A673 (cell line): ENCODE measurements at regions not wholly inside any gene's neighbourhood (a gene's known extent, or its start where the extent isn't known, plus 50 kb on each side); places are given as distances from the start of the nearest gene placed in this dataset.
"Not testable (repeated sequence)": the region's sequence is repeated elsewhere in the genome, so short reads cannot be mapped to it uniquely, and the experiment has no call there.

Experiments used
- BruUV-seq: library from RNA; stranded (reverse); fragments of 400-500 nt; replicated peaks from 2 replicates; lab custom pipeline; 2021; lab: Mats Ljungman, UMichigan
- CTCF ChIA-PET: fragments of 300-600 bp; sonication (Branson Sonifier 250); formaldehyde crosslinking; loops from one replicate; lab custom pipeline; 2022; ENCODE audit warnings: antibody characterized with exemption; lab: Charles Lee
- POLR2A ChIA-PET: fragments of 300-600 bp; sonication (Branson Sonifier 250); formaldehyde crosslinking; loops from one replicate; lab custom pipeline; 2022; ENCODE audit warnings: antibody characterized with exemption; ENCODE audit not compliant: low non-redundant PET; lab: Charles Lee
- DNase-seq: peaks from one replicate; pipeline ENCODE4 v3.0.0-alpha.2; 2015; ENCODE audit warnings: low spot score
- H3K27ac ChIP-seq: fragments of 200-600 bp; sonication (generic); 2 replicates; pipeline ENCODE4 v1.5.1; 2016; ENCODE audit warnings: mixed run types, low read depth, mild to moderate bottlenecking, mixed read lengths, antibody characterized with exemption, low read length; ENCODE audit not compliant: poor library complexity, severe bottlenecking
- H3K27me3 ChIP-seq: fragments of 200-600 bp; sonication (generic); replicated peaks from 2 replicates; pipeline ENCODE4 v1.6.1; 2017; ENCODE audit warnings: mixed run types, low read depth, mild to moderate bottlenecking, mixed read lengths, antibody characterized with exemption, low read length; ENCODE audit not compliant: insufficient read depth, poor library complexity
- H3K36me3 ChIP-seq: fragments of 200-600 bp; sonication (generic); 2 replicates; pipeline ENCODE4 v1.6.1; 2016; ENCODE audit warnings: mixed run types, mild to moderate bottlenecking, mixed read lengths, antibody characterized with exemption, low read length; ENCODE audit not compliant: insufficient read depth, poor library complexity, severe bottlenecking
- H3K4me1 ChIP-seq: fragments of 200-600 bp; sonication (generic); 2 replicates; pipeline ENCODE4 v1.6.1; 2017; ENCODE audit warnings: mixed run types, mild to moderate bottlenecking, mixed read lengths, antibody characterized with exemption, low read length; ENCODE audit not compliant: insufficient read depth, poor library complexity, severe bottlenecking
- H3K4me3 ChIP-seq: fragments of 200-600 bp; sonication (generic); 2 replicates; pipeline ENCODE4 v1.5.1; 2016; ENCODE audit warnings: low read depth, mixed run types, mild to moderate bottlenecking, mixed read lengths, low read length; ENCODE audit not compliant: poor library complexity, severe bottlenecking
- H3K9me3 ChIP-seq: fragments of 200-600 bp; sonication (generic); 2 replicates; pipeline ENCODE4 v1.6.1; 2016; ENCODE audit warnings: mixed run types, low read depth, mild to moderate bottlenecking, mixed read lengths, antibody characterized with exemption, low read length; ENCODE audit not compliant: poor library complexity, severe bottlenecking
- CTCF ChIP-seq: fragments of 300-800, 200-600 bp; sonication (generic); conservative IDR thresholded peaks from 2 replicates; pipeline ENCODE4 v1.5.1; 2017; ENCODE audit warnings: low read depth, mild to moderate bottlenecking, antibody characterized with exemption, low read length, moderate library complexity, mixed read lengths
- EZH2 ChIP-seq: fragments of 200-600 bp; sonication (generic); IDR thresholded peaks from 2 replicates; pipeline ENCODE4 v1.6.1; 2017; ENCODE audit warnings: borderline replicate concordance, low read depth, mild to moderate bottlenecking, mixed read lengths, antibody characterized with exemption, low read length; ENCODE audit not compliant: poor library complexity, severe bottlenecking
- intact Hi-C: fragments of 100-400 bp; cut with micrococcal nuclease; formaldehyde crosslinking; loops from one replicate; pipeline ENCODE4 v1.10.0; 2022; ENCODE audit not compliant: unreplicated experiment

- CTCF ChIA-PET = no interaction called here
- no TSS peak for BruUV-seq
- no peak for TF ChIP-seq EZH2
- TF ChIP-seq CTCF = no peak
These were observed 408.3 kb upstream of the MGMT start for GRCh38 chr10:129058664-129059155.

GRCh38 chr10:129059977-129060376 is 407.1 kb upstream of the MGMT start:
- TF ChIP-seq CTCF (no peak), EZH2 (no peak)
- Histone ChIP-seq H3K9me3 (no peaks in the 10 kb centered on the region), H3K27ac (no peak overlapping the region), H3K36me3 (no peaks in the 10 kb centered on the region), H3K4me1 (no peaks in the 10 kb centered on the region), H3K27me3 (no peaks in the 10 kb centered on the region), H3K4me3 (no peak overlapping the region)
- CTCF ChIA-PET = no interaction called here
- POLR2A ChIA-PET = no interaction called here
- no TSS peak for BruUV-seq
- intact Hi-C loops = no loop called here
- DNase-seq = no peak

More at GRCh38 chr10:129058664-129059155, 408.3 kb upstream of the MGMT start:
- H3K4me3 ChIP-seq = no peak overlapping the region
- H3K4me1 ChIP-seq = no peaks in the 10 kb centered on the region
- intact Hi-C loops = no loop called here
- H3K27me3 ChIP-seq = no peaks in the 10 kb centered on the region
- POLR2A ChIA-PET = no interaction called here
- H3K27ac ChIP-seq = no peak overlapping the region
- no peaks in the 10 kb centered on the region for H3K36me3 ChIP-seq
- no peak for DNase-seq
- H3K9me3 ChIP-seq = no peaks in the 10 kb centered on the region

- intact Hi-C loops = no loop called here
- POLR2A ChIA-PET = no interaction called here
- CTCF ChIA-PET = no interaction called here
- TF ChIP-seq EZH2 = no peak
- Histone ChIP-seq H3K4me3 (no peak overlapping the region), H3K36me3 (no peaks in the 10 kb centered on the region), H3K4me1 (no peaks in the 10 kb centered on the region), H3K27me3 (no peaks in the 10 kb centered on the region), H3K9me3 (no peaks in the 10 kb centered on the region), H3K27ac (no peak overlapping the region)
- no peak for DNase-seq
- BruUV-seq = no TSS peak
These were observed 403.8 kb upstream of the MGMT start for GRCh38 chr10:129063212-129063611.

- POLR2A ChIA-PET = no interaction called here
- TF ChIP-seq EZH2 (no peak), CTCF (no peak)
- Histone ChIP-seq H3K27me3 (no peaks in the 10 kb centered on the region), H3K27ac (no peak overlapping the region), H3K4me3 (no peak overlapping the region), H3K4me1 (no peaks in the 10 kb centered on the region), H3K9me3 (no peaks in the 10 kb centered on the region), H3K36me3 (no peaks in the 10 kb centered on the region)
- CTCF ChIA-PET = no interaction called here
- intact Hi-C loops = no loop called here
- no TSS peak for BruUV-seq
- DNase-seq = no peak
These were observed 403.2 kb upstream of the MGMT start for GRCh38 chr10:129063877-129064276.

GRCh38 chr10:129066529-129066928 is 400.5 kb upstream of the MGMT start:
- H3K27ac ChIP-seq, H3K36me3 ChIP-seq, DNase-seq, intact Hi-C loops, H3K4me3 ChIP-seq, POLR2A ChIA-PET, H3K9me3 ChIP-seq, BruUV-seq, CTCF ChIA-PET, H3K4me1 ChIP-seq, H3K27me3 ChIP-seq: not testable (repeated sequence)
